GM10266 (cell line): ENCODE measurements at regions not wholly inside any gene's neighbourhood (a gene's known extent, or its start where the extent isn't known, plus 50 kb on each side); places are given as distances from the start of the nearest gene placed in this dataset.

Experiments
- DNase-seq: peaks from one replicate; pipeline ENCODE4 v3.0.0; 2012; ENCODE audit errors: extremely low spot score
- TF ChIP-seq, protein P1 (sequence below): IDR thresholded peaks from 2 replicates; pipeline ENCODE4 v1.5.1; 2012; ENCODE audit warnings: mild to moderate bottlenecking, low read depth; ENCODE audit not compliant: control insufficient read depth, insufficient read depth; ENCODE audit errors: missing control alignments

DNA sequence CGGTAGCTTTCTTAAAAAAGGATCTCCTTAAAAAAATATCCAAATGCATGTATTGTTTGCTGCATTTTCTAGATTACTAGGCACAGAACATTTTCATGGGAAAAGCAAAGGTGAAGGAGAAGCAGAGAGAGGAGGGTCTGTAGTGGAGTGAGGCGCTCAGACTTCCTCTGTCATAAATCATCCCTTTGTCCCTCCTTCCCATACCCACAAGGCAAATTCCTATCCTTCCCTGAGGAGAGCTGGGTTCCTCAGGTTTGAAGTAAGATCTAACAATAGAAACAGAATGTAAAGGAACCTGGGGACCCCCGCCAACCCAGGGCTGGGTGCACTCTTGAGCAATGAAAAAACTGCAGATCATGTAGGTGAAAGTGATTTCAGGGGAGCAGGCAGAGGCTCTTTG lies 149.2 kb upstream of the ANKH start:
- DNase-seq: no peak
- TF ChIP-seq, protein P1, sequence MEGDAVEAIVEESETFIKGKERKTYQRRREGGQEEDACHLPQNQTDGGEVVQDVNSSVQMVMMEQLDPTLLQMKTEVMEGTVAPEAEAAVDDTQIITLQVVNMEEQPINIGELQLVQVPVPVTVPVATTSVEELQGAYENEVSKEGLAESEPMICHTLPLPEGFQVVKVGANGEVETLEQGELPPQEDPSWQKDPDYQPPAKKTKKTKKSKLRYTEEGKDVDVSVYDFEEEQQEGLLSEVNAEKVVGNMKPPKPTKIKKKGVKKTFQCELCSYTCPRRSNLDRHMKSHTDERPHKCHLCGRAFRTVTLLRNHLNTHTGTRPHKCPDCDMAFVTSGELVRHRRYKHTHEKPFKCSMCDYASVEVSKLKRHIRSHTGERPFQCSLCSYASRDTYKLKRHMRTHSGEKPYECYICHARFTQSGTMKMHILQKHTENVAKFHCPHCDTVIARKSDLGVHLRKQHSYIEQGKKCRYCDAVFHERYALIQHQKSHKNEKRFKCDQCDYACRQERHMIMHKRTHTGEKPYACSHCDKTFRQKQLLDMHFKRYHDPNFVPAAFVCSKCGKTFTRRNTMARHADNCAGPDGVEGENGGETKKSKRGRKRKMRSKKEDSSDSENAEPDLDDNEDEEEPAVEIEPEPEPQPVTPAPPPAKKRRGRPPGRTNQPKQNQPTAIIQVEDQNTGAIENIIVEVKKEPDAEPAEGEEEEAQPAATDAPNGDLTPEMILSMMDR: no peak

DNA sequence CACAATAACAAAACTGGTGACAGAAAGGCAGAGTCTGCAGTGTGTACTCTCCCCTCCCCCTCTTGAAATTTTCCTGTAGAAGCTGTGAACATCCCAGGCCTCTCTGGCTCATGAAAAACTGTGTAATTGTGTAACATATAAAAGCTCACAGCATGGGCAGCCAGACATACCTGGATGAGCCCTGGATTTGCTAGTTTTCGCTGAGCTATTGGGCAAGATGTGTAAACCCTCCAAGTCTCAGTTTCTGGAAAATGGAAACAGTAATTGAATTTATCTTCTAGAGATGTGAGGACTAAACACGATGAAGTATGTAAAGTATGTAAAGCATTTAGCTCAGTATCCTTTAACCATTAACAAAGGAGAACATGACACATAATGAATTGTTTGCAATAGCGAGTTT lies 143.2 kb upstream of the ANKH start:
- TF ChIP-seq, protein P1: no peak
- no peak for DNase-seq

DNA sequence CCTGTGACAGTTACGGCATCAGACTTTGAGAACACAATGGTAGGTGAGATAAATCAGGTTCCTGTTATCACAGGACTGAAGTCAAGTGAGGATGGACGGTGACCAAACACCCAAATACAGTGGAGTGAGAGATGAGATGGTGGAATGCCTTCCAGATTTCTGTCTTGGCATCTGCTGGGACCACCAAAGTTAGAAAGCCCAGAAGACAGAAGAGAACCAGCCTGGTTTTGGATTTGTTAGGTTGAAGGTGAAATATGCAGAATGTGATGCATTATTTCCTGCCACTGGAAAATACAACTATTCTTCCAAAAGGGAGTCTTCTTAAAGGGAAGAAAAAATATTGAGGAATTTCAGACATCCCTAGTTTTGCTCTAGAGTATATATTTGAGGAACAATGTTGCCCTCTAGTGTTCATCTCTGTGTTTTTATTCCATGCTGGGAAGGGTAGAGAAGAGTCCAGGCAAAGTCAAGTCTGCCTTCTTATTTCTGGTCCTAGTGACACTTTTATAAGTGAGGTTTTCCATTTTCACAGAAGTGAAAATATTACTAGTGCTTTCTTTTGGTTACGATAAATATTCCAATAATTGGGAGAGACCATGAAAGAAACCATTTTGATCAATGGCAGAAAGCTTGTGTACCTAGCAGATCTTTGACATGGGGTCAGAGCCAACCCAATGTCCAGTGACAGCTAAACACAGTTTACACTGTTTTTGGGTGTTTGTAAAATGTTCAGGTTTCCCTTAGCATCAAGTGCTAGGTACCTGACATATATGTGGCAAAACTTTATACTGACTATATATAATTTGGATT lies 142.3 kb upstream of the ANKH start:
- DNase-seq: peak; percentile 33
- TF ChIP-seq, protein P1: peak; percentile 66

DNA sequence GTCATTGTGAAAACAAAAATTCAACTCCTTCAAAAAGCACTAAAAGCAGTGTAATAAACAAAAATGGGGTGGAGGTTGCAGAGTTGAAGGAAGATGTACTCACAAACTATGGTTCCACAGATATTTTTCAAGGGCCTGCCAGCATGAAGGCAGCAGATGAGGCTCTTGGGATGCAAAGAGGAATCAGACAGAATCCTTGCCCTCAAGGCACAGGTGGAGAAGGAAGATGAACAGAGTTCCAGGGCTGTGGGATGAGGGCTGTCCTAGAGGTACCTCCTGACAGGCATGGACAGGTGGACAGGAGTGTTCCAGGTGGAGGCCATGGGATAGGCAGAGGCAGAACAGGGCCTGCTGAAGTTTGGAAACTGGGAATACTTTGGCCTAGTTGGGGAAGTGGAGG lies 140.5 kb upstream of the ANKH start:
- no peak for DNase-seq
- TF ChIP-seq, protein P1: no peak

DNA sequence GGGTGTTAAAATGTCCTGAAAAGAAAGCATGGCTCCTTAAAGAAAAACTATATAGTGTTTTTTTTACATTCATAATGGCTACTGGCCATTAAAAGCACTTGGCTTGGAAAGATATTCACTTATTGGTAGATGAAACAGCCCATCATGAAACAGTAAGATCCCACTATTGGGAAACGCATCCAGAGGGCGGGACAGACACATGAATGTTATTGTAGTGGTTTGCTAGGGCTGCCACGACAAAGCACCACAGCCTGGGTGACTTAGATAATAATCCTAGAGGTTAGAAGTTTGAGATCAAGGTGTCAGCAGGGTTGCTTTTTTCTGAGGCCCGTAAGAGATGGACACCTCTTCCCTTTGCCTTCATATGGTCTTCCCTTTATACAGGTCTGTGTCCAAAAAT lies 139.4 kb upstream of the ANKH start:
- DNase-seq: no peak
- TF ChIP-seq, protein P1: no peak

DNA sequence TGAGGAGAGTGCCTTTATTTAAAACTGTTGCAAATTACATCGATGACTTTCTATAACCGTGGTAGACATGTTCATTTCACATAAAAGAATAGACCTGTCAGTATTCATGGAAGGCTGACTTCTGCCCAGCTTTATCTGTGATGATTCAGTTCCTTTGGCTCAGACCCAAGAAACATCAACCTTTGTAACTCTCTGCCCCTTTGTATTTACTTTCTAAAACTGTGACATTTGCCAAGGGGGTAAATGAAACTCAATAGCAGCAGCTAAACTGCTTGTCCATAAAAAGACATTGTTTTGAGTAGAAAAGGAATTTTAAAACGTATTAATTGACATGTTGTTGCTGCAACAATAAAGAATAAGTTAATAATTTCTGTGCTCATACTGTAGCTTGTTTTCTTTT lies 137.8 kb upstream of the ANKH start:
- TF ChIP-seq, protein P1: no peak
- no peak for DNase-seq

DNA sequence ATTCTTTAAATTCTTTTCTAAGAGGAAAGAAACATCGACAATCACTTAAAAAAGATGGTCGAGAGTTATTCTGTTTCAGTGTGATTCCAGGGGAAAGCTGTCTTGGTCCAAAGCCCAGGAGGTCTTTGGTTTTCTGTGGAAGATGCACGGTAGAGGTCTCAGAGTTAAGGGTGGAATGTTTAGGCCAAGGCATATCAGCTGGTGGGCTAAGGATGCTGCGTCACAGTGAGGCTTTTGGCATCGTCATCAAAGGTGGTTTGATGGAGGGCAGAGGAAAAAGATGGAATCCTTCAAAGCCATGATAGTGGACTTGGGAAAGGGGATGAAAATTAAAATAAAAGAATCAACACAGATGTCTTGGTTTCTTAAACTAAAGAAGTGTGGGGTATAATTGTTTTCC lies 137.3 kb upstream of the ANKH start:
- TF ChIP-seq, protein P1: no peak
- DNase-seq: no peak
